Mucosa of rectum (tissue), 2 donors: ENCODE measurements at regions not wholly inside any gene's neighbourhood (a gene's known extent, or its start where the extent isn't known, plus 50 kb on each side); places are given as distances from the start of the nearest gene placed in this dataset.

Source experiments
- H3K27ac ChIP-seq, 2 donors: one replicate each; pipeline ENCODE4 v1.7.0; 2013; ENCODE audit warnings: inconsistent platforms in 2 of 2, low read depth in 2 of 2, low read length in 2 of 2
- H3K27me3 ChIP-seq, 2 donors: one replicate each; pipeline ENCODE4 v1.7.0; 2013; ENCODE audit warnings: low read length in 2 of 2; ENCODE audit not compliant: control insufficient read depth in 2 of 2, insufficient read depth in 2 of 2
- H3K36me3 ChIP-seq, 2 donors: one replicate each; pipeline ENCODE4 v1.7.0; 2013; ENCODE audit warnings: low read length in 2 of 2; ENCODE audit not compliant: control insufficient read depth in 2 of 2, insufficient read depth in 2 of 2
- H3K4me1 ChIP-seq, 2 donors: one replicate each; pipeline ENCODE4 v1.7.0; 2013; ENCODE audit warnings: low read length in 2 of 2, mild to moderate bottlenecking in 1 of 2; ENCODE audit not compliant: control insufficient read depth in 2 of 2, insufficient read depth in 2 of 2
- H3K4me3 ChIP-seq, 2 donors: one replicate each; pipeline ENCODE4 v1.7.0; 2013; ENCODE audit warnings: low read length in 2 of 2
- H3K9ac ChIP-seq, 2 donors: one replicate each; pipeline ENCODE4 v1.7.0; 2013; ENCODE audit warnings: low read length in 2 of 2, low read depth in 1 of 2, mild to moderate bottlenecking in 1 of 2
- H3K9me3 ChIP-seq, 2 donors: one replicate each; pipeline ENCODE4 v1.7.0; 2013; ENCODE audit warnings: low read length in 2 of 2; ENCODE audit not compliant: control insufficient read depth in 2 of 2
- donor health status: healthy.
- donor health status: Normal muscosa, but diverticular disease.

DNA sequence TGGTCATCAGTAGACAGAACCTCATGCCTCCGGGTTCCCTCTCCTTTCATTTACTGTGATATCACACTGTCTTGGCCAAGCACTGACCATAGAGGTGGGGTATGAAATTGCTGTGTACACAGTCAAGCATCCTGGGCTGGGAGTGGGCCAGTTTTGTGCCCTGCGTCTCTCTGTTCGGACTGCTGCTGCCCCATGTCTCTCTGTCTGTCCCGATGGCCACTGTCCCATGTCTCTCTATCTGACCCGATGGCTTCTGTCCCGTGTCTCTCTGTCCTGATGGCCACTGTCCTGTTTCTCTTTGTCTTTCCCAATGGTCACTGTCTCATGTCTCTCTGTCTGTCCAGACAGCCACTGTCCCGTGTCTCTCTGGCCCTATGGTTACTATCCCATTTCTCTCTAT, 164.9 kb downstream of the ARL4C start:
- H3K4me3 ChIP-seq = no peak overlapping the region
- no peaks in the 10 kb centered on the region for H3K36me3 ChIP-seq
- no peaks in the 10 kb centered on the region for H3K9me3 ChIP-seq
- H3K4me1 ChIP-seq = no peaks in the 10 kb centered on the region
- no peaks in the 10 kb centered on the region for H3K27me3 ChIP-seq
- no peak overlapping the region for H3K9ac ChIP-seq
- H3K27ac ChIP-seq = no peak overlapping the region

DNA sequence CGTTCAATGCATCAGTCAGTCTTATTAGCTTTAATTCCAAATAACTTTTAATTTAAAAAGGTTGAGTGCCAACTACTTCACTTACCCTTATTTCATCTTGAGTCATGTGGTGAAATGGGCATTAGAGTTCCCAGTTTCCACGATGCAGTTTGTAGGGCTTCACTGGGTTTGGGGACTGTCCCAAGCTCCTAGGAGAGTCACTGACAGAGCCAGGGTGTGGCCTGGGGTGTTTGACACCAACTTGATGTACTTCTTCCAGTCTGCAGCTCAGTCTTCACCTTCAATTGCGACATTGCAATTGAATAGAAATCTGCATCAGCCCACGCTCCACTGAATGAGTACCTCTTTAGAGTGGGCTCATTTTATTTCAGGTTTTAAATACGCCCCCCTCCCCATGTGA, 165.3 kb downstream of the ARL4C start:
- Histone ChIP-seq H3K27me3 (no peaks in the 10 kb centered on the region), H3K9me3 (no peaks in the 10 kb centered on the region), H3K4me3 (no peak overlapping the region), H3K27ac (no peak overlapping the region), H3K9ac (no peak overlapping the region), H3K4me1 (no peaks in the 10 kb centered on the region), H3K36me3 (no peaks in the 10 kb centered on the region)

DNA sequence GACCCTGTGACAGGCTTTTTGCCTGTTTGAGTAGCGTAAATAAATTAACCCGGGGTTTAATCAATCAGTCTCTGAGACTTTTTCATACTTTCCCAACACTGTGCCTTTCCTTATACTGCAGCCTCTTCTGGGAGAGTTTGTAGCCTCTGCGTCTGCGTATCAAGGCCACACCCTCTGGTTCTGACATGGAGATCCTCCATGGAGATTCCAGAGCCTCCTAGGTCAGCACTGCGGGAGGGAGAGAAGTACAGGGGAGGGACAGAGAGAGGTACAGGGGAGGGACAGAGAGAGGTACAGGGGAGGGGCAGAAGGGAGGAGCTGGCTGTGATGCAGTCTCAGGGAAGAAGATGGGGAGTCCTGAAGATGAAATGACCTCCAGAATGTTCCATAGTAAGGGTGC, 166.0 kb downstream of the ARL4C start:
- no peaks in the 10 kb centered on the region for H3K36me3 ChIP-seq
- no peak overlapping the region for H3K27ac ChIP-seq
- no peak overlapping the region for H3K9ac ChIP-seq
- H3K4me1 ChIP-seq = no peaks in the 10 kb centered on the region
- no peaks in the 10 kb centered on the region for H3K9me3 ChIP-seq
- H3K27me3 ChIP-seq = no peaks in the 10 kb centered on the region
- H3K4me3 ChIP-seq = no peak overlapping the region

DNA sequence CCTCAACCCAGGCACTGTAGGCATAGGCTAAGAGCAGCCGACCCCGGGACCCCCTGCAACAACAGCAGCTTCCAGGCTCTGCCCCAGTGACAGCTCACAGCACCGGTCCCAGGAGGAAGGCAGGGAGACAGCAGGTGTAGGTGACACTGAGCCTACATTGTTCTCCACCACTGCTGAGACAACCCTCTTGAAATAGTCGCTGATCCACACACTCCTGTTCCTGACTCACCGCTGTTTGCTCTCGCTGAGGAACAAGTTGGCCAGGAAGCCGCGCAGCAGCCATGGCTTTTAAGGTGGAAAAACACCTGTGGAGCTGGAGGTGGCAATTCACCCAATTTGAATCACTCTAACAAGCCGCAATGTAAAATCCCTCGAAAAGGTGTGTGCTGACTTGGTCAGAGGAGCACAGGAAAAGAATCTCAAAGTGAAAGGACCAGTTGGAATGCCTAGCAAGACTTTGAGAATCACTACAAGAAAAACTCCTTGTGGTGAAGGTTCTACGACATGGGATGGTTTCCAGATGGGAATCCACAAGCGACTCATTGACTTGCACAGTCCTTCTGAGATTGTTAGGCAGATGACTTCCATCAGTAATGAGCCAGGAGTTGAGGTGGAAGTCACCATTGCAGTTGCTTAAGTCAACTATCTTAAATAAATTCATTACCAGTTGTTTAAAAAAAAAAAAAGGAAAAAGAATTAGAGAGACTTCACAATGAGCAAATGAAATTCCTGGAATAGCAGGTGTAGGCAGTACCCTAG, 167.5 kb downstream of the ARL4C start:
- no peak overlapping the region for H3K4me3 ChIP-seq
- H3K4me1 ChIP-seq = no peaks in the 10 kb centered on the region
- no peak overlapping the region for H3K27ac ChIP-seq
- no peaks in the 10 kb centered on the region for H3K9me3 ChIP-seq
- H3K27me3 ChIP-seq = no peaks in the 10 kb centered on the region
- H3K9ac ChIP-seq = no peak overlapping the region
- no peaks in the 10 kb centered on the region for H3K36me3 ChIP-seq

DNA sequence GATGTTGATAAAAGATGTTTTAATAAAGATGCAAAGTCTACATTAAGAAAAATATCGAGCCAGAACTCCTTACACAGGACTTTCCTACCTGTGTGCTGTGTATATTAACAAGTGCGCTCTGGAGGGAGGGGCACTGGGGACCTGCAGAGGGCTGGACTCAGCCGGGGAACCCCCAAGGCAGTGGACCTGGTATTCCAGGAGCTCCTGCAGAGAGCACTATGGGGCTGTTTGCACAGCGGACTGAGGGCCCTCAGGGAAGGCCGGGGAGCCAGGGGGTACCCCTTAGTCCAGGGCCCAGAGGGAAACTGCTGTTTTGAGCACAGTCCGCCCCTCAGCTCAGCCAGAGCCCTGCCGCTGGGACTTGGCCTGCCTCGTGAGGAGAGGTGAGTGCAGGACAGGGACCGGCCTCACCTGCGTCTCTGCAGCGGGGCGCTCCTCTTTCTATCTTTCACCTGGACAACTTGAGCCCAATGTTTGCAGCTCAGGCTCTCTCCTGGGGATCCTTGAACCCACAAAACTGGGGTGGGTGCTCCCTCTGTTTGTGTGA, 168.4 kb downstream of the ARL4C start:
- Histone ChIP-seq H3K4me3 (no peak overlapping the region), H3K27ac (no peak overlapping the region)

DNA sequence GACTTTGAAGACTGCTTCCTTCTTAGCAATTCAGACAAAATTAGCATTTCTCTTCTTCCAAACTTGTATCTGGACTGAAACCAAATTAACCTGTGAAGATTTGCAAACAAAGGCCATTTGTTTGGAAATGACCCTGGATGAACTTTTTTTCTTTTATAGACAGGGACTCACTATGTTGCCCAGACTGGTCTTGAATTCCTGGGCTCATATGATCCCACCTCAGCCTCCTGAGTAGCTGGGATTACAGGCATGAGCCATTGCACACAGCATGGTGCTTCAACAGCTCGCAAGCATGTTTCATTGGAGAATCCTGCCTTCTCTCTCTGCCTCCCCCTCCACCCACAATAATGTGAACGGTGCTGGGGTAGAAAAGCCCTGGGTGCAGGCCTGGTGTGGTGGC, 170.2 kb downstream of the ARL4C start:
- no peak overlapping the region for H3K4me3 ChIP-seq
- H3K9me3 ChIP-seq = no peaks in the 10 kb centered on the region
- no peak overlapping the region for H3K9ac ChIP-seq
- no peak overlapping the region for H3K27ac ChIP-seq
- H3K27me3 ChIP-seq = no peaks in the 10 kb centered on the region
- no peaks in the 10 kb centered on the region for H3K4me1 ChIP-seq
- H3K36me3 ChIP-seq = no peaks in the 10 kb centered on the region

More for the DNA sequence above, 168.4 kb downstream of the ARL4C start:
- Histone ChIP-seq H3K27me3 (no peaks in the 10 kb centered on the region), H3K9ac (no peak overlapping the region), H3K4me1 (no peaks in the 10 kb centered on the region), H3K9me3 (no peaks in the 10 kb centered on the region), H3K36me3 (no peaks in the 10 kb centered on the region)

DNA sequence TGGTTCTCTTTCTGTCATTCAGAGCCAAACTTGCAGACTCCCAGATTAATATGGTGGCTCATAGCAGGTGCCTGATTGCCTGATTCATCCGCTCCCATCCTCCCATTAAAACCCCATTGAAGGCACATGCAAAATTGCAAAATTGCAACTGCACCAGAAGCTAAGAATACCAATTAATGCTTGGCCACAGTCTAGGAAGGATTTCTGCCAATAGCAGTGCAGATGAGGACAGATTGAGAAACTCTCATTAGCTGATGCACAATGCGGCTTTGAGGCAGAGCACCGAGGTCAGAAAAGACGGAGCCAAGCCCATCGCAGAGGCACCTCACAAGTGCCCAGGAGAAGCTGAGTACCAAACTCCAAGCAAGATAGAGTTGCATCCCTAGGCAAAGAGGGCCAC, 172.8 kb downstream of the ARL4C start:
- no peak overlapping the region for H3K27ac ChIP-seq
- H3K9me3 ChIP-seq = no peaks in the 10 kb centered on the region
- H3K36me3 ChIP-seq = no peaks in the 10 kb centered on the region
- no peak overlapping the region for H3K4me3 ChIP-seq
- no peak overlapping the region for H3K9ac ChIP-seq
- no peaks in the 10 kb centered on the region for H3K27me3 ChIP-seq
- no peaks in the 10 kb centered on the region for H3K4me1 ChIP-seq

DNA sequence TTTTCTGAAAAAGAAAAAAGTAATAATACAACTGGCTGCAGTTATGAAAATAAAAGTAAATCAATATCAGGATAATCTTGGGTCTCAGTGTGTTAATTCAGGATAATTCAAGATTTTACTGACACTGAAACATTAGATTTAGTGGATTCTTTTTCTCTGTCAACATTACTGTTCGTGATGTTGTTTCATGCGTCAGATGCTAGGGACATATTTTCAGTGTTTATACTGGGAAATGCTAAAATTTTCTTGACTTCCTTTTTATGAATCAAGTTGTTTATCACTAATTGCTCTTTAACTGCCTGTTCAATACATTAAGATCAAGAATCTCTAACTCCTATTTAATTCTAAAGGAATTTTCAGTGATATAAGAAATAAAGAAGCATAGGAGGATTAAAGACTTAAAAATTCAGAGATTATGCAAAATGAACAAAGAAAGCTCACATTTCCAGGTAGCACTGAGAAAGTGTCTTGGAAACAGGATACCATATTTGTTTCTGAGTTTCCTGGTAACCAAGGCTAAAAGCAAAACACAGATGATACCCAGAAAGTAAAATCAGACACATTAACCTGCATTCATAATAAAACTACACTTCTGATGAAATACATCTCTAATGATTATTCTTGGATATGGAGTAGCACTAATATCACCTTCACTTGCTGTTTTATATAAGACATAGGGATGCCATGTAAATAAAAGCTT, 174.0 kb downstream of the ARL4C start:
- Histone ChIP-seq H3K9me3 (no peaks in the 10 kb centered on the region), H3K27me3 (no peaks in the 10 kb centered on the region), H3K27ac (no peak overlapping the region), H3K4me1 (no peaks in the 10 kb centered on the region), H3K9ac (no peak overlapping the region), H3K4me3 (no peak overlapping the region), H3K36me3 (no peaks in the 10 kb centered on the region)

DNA sequence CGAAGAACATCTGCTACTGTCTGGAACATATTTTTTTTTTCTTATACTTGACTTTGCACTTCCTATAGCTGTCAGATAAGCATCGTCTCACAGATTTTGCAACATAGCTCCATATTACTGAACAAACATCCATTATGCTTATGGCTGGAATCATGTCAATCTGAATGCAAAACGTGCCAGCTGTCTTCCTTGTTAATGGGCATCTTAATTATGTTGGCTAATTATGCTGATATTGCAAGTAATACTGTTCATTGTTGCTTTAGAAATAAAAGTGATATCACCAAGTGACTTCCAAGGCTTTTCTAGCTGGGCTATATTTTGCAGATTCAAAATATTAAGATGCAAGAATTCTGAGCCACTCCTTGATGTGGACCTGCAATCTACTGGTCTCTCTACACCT, 176.8 kb downstream of the ARL4C start:
- no peak overlapping the region for H3K4me3 ChIP-seq
- H3K36me3 ChIP-seq = no peaks in the 10 kb centered on the region

DNA sequence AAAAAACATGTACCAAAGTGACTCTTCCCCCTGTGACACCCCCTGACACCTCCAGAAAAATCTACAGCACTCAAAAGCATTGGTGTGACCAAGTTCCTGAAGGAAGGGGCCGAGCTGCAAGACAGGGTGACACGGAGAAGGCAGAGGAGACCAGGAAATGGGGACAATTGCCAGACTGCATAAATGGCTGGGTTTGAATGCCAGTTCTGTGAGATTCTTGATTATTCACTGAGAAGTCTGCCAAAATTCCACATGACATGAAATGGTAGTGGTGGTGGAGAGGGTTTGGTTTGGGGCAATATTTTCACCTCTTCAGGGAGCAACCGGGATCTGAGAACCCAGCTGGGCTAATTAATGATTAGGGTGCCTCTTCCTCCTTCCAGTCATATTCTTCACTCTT, 178.5 kb downstream of the ARL4C start:
- Histone ChIP-seq H3K4me1 (no peaks in the 10 kb centered on the region), H3K9ac (no peak overlapping the region), H3K9me3 (no peaks in the 10 kb centered on the region), H3K27ac (no peak overlapping the region), H3K27me3 (no peaks in the 10 kb centered on the region), H3K4me3 (no peak overlapping the region), H3K36me3 (no peaks in the 10 kb centered on the region)

More for the DNA sequence above, 176.8 kb downstream of the ARL4C start:
- H3K27me3 ChIP-seq = no peaks in the 10 kb centered on the region
- no peaks in the 10 kb centered on the region for H3K4me1 ChIP-seq
- H3K27ac ChIP-seq = no peak overlapping the region
- H3K9ac ChIP-seq = no peak overlapping the region
- no peaks in the 10 kb centered on the region for H3K9me3 ChIP-seq
